ENCODE measurements at regions not wholly inside any gene's neighbourhood (a gene's known extent, or its start where the extent isn't known, plus 50 kb on each side); places are given as distances from the start of the nearest gene placed in this dataset.

GRCh38 chr9:79799691-79800335 is 228.0 kb downstream of the TLE4 start:
- Histone ChIP-seq H3K79me2 (ENCODE audit: insufficient read depth, low read length) (0 out of 2 replicates have a peak, but pooled peaks cover 3% of the 10 kb centered on the region), H3K9ac (ENCODE audit: extremely low read depth, insufficient read length, low read length) (no peak overlapping the region), H3K9me3 (ENCODE audit: control insufficient read depth, low read depth, low read length) (no peaks in the 10 kb centered on the region), H4K91ac (ENCODE audit: insufficient read length, low read depth, low read length) (no peak overlapping the region), H2BK120ac (ENCODE audit: low read depth, low read length, poor library complexity, severe bottlenecking) (no peak overlapping the region), H3K4ac (ENCODE audit: low read depth, low read length) (no peak overlapping the region), H2BK20ac (ENCODE audit: low read depth, low read length, poor library complexity, severe bottlenecking) (no peak overlapping the region), H3K79me1 (ENCODE audit: insufficient read depth, low read depth, low read length, poor library complexity, severe bottlenecking) (no peaks in the 10 kb centered on the region), H3K4me1 (ENCODE audit: insufficient read depth, low read length) (no peaks in the 10 kb centered on the region), H4K8ac (replicated peaks; ENCODE audit: insufficient read length, low read depth, low read length) (no peak overlapping the region), H3T11ph (ENCODE audit: low read length) (no peak overlapping the region), H3K18ac (ENCODE audit: insufficient read length, low read depth, low read length) (no peak overlapping the region), H2BK15ac (ENCODE audit: low read depth, low read length) (no peak overlapping the region), H2AFZ (ENCODE audit: low read length) (no peak overlapping the region), H3K4me2 (ENCODE audit: insufficient read depth, insufficient read length, low read length) (no peak overlapping the region), H2BK12ac (ENCODE audit: insufficient read length, low read depth, low read length) (no peak overlapping the region), H3K27me3 (ENCODE audit: insufficient read depth, low read length) (no peaks in the 10 kb centered on the region), H3K14ac (ENCODE audit: insufficient read depth, low read length) (no peak overlapping the region), H2BK5ac (ENCODE audit: insufficient read length, low read length) (no peak overlapping the region), H3K56ac (ENCODE audit: insufficient read length, low read depth, low read length) (no peak overlapping the region), H4K5ac (ENCODE audit: insufficient read length, low read depth, low read length) (no peak overlapping the region), H3K27ac (ENCODE audit: insufficient read length, low read depth, low read length) (no peak overlapping the region), H4K20me1 (ENCODE audit: control insufficient read depth, insufficient read depth, insufficient read length) (no peaks in the 10 kb centered on the region), H3K23me2 (ENCODE audit: insufficient read length, low read depth, low read length, poor library complexity, severe bottlenecking) (no peaks in the 10 kb centered on the region), H3K23ac (ENCODE audit: insufficient read length, low read depth, low read length) (no peak overlapping the region), H2AK5ac (ENCODE audit: insufficient read length, low read length) (no peak overlapping the region)
- Mint-ChIP-seq H3K27me3 (ENCODE audit: low read depth) (no peaks in the 10 kb centered on the region), H3K4me3 (no peak overlapping the region), H3K27ac (no peak overlapping the region), H3K4me1 (no peaks in the 10 kb centered on the region), H3K36me3 (ENCODE audit: insufficient read depth in 1 of 3, low read depth in 3 of 3) (no peaks in the 10 kb centered on the region), H3K9me3 (no peaks in the 10 kb centered on the region)
- no CpG with 5 or more reads among the region's 6 CpGs for WGBS (ENCODE audit: extremely low coverage, insufficient read length, low lambda C conversion rate)
- TF ChIP-seq CTCF (conservative IDR thresholded peaks at IDR 0.05), result no peak
- DNase-seq, result no peak

Data from H9 (cell line).